DND-41 (cell line): ENCODE measurements at regions not wholly inside any gene's neighbourhood (a gene's known extent, or its start where the extent isn't known, plus 50 kb on each side); places are given as distances from the start of the nearest gene placed in this dataset.

ENCODE experiments used
- CTCF ChIP-seq: IDR thresholded peaks from 2 replicates; pipeline ENCODE4 v1.5.1; 2012; ENCODE audit warnings: borderline replicate concordance, low read length, moderate library complexity, mild to moderate bottlenecking; ENCODE audit not compliant: poor library complexity, severe bottlenecking; ENCODE audit errors: extremely low read depth
- EZH2 ChIP-seq: IDR thresholded peaks from 3 replicates; pipeline ENCODE4 v1.6.1; 2012; ENCODE audit warnings: borderline replicate concordance, low read depth, mild to moderate bottlenecking, moderate library complexity, low read length, inconsistent platforms; ENCODE audit not compliant: severe bottlenecking

- TF ChIP-seq CTCF (no peak), EZH2 (no peak)
Observed at GRCh38 chr3:98644168-98644567, 50.8 kb upstream of the CPOX start.
